Esophagus squamous epithelium (tissue), 4 donors: ENCODE measurements at regions not wholly inside any gene's neighbourhood (a gene's known extent, or its start where the extent isn't known, plus 50 kb on each side); places are given as distances from the start of the nearest gene placed in this dataset.

Source experiments
- CTCF ChIP-seq, 6 experiments: fragments of 450-650 bp in 4 of 6; fragments of 200-600 bp in 2 of 6; sonication (generic) in 2 of 6; IDR thresholded peaks; one replicate each; pipeline ENCODE4 v1.5.1; 2016 to 2019; ENCODE audit warnings: antibody characterized with exemption in 6 of 6, mild to moderate bottlenecking in 4 of 6, moderate library complexity in 4 of 6
- POLR2A ChIP-seq, 4 donors: fragments of 450-650 bp; IDR thresholded peaks; one replicate each; pipeline ENCODE4 v1.6.1; 2017; ENCODE audit warnings: antibody characterized with exemption in 4 of 4, mild to moderate bottlenecking in 4 of 4, moderate library complexity in 3 of 4

GRCh38 chr6:26194816-26195375, 107.7 kb downstream of the HFE start:
- TF ChIP-seq CTCF (IDR thresholded peaks at IDR 0.05) (no peak), POLR2A (IDR thresholded peaks at IDR 0.05) (no peak)
